ENCODE measurements at regions not wholly inside any gene's neighbourhood (a gene's known extent, or its start where the extent isn't known, plus 50 kb on each side); places are given as distances from the start of the nearest gene placed in this dataset.

DNA sequence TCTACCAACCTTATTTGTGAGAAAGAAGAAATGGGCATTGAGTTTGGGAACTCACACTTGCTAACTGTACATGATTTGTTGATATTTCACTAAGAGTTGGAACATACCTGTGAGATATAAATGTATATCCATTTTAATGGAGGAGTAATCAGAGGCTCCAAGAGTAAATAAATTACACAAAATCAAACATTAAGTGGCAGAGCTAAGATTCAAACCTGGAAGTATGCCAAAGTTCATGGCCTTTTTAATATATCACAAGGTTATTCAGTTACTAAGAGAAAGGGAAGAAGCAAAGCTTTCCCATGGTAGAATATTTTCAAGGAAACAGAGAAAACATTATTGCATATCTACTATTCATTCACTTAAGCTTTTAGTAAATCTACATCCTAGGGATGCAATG, 1641.1 kb downstream of the FAM181B start:
- DNase-seq: no peak

DNA sequence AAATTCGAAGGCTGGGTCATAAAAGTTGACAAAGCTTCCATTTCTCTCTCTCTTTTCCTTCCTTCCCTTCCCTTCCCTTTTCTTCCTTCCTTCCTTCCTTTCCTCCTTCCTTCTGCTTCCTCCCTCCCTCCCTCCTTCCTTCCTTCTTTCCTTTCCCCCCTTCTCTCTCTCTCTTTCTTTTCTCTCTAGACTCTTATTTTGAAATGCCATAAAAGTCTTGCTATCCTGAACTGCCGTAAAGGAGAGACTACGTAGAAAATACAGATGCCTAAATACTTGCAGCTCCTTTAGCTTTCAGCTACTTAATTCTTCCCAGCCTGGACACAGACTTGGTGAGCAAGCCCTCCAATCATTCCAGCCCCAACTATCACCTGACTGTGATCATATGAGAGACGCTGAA, 1644.4 kb downstream of the FAM181B start:
- no peak for DNase-seq

DNA sequence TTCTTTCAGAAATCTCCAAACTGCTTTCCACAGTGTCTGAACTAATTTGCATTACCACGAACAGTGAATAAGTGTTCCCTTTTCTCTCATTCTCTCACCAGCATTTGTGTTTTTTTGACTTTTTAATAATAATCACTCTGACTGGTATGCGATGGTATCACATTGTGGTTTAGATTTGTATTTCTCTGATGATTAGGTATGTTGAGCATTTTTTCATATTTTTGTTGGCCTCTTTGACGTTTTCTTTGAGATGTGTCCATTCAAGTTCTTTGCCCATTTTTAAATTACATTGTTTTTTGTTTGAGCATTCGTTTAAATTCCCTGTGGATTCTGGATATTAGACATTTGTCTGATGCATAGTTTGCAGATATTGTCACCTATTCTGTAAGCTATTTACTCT, 1639.6 kb upstream of the TENM4 start:
- no peak for DNase-seq

GRCh38 chr11:81072273-81072672, 1631.4 kb upstream of the TENM4 start:
- DNase-seq: no peak

GRCh38 chr11:81071606-81072005, 1630.8 kb upstream of the TENM4 start:
- no peak for DNase-seq

DNA sequence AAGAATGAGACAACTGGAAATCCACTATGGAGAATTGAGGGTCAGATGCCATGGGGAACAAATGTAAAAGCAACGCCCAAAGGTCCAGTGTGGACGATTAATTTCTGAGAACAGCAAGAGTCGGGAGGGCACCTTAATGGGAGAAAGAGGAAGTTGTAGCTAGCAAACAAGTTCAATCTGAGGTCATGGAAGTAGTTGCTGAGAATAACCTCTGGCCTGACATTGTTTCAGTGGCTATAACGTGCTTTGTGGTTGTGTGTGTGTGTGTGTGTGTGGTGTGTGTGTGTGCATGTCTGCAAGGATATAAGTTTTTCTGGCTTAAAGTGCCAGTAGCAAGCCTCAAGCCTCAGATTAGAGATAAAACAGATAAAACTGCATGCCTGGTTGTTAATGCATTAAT, 1630.1 kb upstream of the TENM4 start:
- DNase-seq: no peak

GRCh38 chr11:81059356-81059755, 1618.5 kb upstream of the TENM4 start:
- DNase-seq: no peak

DNA sequence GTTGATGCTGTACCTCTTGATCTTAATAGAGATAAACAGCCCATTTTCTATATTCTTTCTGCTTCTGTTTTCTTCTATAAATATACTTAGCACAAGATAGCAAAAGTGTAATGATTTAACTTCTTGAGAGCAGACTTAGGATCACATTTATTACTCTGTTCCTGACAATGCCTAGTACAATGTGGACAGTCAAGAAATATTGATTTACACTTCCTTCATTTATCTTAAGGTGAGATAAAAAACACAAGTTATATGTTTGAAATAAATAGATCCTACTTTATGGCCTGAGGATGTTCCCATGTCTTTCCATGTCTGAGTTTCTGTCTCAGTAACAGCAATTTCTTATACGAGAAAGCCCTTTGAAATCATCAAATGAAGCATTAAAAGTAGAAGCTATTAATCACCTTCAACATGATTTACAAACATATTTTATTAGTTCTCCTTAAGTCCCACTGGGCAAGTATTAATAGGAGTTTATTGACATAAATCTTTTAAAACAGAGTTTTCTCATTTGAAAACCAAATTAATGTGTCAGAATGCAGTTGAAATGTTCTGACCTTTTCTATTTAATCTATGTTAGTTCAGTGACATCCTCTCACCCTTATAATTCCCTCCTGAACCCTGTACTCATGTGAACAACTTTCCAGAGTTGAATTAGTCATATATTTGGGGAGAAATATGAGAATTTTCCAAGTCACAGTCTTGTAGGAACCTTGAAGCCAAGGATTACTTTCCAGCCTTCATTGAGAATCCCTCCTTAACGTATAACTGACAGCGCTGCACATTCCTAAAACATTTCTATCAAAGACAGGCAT, 1611.7 kb upstream of the TENM4 start:
- no peak for DNase-seq

GRCh38 chr11:81039916-81040524, 1599.2 kb upstream of the TENM4 start:
- DNase-seq: no peak

GRCh38 chr11:81036168-81036870, 1595.5 kb upstream of the TENM4 start:
- DNase-seq: peak; percentile 0

DNA sequence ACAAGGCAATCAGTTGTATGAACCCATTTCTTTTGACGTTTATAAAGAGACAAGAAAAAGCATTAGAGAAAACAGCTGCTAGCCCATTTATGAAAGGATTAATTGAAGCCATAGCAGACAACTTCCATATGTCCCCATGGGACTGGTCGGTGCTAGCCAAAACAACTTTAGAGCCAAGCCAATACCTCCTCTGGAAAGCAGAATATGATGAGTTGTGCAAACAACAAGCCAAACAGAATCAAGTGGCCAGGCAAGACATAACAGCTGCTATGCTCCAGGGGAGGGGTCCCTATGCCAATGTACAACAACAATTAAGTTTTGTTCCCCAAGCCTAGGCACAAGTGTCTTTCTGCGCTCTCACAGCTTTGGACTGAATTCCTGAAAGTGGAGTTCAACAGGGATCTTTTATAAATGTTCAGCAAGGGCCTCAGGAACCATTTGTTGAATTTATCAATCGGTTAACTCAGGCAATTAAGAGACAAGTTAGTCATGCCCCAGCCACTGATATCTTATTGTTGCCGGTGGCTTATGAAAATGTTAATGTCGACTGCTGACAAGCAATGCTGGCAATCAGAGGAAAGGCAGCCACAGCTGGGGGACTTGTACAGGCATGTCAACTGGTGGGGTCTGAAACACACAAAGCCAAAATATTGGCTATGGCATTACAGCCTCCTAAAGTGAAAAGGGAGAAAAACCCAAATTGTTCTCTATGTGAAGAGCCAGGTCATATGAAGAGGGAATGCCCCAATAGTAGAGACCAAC, 1593.1 kb upstream of the TENM4 start:
- no peak for DNase-seq

DNA sequence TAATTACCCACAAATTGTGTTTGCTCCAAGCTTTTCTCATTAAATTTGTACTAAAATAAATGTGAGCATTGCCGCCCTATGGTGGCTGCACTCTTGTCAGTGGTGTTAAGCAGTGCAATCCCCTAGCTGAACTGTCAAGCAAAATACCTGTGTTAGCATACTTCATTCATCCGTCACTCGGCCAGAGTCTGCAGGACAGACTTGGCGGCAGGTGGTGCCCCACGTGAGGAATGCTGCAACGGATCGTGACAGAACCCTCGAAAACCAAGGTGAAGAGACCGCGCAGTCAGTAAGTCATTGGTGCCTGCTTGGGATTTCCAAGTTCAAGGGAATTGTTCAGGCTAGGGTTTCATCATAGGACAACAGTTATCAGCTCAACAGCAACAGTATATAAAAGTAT, 1592.1 kb upstream of the TENM4 start:
- DNase-seq: no peak

DNA sequence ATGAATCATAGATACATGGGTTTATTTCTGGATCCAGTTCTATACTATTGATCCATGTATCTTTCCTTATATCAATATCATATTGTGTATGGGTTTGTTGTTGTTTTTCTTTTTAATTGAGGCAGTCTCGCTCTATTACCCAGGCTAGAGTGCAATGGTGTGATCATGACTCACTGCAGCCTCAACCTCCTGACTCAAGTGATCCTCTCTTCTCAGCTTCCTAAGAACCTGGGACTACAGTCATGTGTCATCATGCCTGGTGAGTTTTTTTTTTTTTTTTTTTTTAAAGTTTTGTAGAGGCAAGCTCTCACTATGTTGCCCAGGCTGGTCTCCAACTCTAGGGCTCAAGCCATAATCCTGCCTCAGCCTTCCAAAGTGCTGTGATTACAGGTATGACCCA, 1589.4 kb upstream of the TENM4 start:
- no peak for DNase-seq

DNA sequence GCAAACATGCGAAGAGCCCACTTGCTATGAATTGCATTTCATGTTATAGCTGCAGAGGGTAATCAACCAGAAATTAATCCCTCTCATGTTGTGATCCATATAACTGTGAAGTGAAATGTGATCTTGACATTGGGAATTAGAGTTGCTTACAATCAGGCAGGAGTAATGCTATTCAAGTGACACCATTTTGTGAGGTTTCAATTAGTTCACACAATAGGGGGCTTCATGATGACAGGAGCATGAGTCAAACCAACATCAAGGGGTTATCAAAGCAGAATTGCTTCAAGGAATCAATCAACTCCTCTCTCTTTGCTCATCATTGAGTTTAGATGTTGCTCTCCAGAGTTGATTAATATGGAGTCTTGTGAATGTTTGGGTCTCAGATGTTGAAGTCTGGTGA, 1585.2 kb upstream of the TENM4 start:
- no peak for DNase-seq

DNA sequence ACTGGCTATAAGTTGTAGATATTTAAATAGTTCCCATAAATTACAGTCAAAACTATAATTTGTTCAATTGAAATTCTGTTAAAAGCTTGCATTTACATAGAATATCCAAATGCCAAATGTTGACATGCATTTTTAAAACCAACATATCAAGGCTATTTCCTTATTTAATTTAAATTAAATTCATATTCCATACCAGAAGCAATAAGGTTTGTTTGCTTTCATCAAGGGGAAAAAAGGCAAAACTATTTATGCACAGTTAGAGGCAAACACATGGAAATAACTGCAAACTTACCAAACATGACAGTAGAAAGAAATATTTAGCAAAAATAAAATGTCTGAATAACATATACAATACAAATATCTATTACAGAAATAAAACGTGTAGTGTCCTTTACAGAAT, 1581.2 kb upstream of the TENM4 start:
- no peak for DNase-seq

DNA sequence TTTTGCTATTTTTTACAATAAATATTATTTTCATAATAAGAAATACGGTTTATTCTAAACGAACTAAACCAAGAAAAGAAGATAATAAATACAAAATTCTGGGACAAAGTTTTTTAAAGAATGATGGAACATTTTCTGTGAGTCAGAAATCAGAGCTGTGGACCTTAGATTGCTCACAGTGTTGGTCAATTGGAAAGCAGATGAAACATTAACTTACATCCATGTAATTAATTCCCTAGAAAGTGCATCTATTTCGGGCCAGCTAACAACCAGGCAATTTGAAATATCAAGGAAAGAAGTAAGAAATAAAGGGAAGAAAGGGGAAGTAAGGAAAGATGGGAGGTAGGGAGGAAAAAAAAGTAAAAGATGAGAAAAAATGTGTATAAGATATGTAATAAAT, 1569.8 kb upstream of the TENM4 start:
- DNase-seq: no peak

DNA sequence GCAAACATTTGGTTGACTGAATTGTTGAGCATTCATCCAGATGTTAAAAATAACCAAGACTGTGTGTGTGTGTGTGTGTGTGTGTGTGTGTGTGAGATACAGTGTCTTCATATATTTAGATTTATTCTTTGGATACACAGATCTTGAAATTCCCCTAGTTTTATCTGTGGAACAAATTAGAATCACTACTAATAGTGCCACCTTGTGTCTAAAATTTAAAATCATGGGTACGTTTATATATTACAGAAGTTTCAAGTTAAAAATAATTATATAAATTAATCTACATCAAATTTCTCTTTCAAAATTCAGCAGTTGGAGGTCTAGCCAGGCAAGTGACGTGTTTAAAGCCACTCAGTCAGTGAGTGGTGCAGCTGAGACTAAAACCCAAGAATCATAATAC, 1566.2 kb upstream of the TENM4 start:
- peak; percentile 42 for DNase-seq

- DNase-seq: peak; percentile 94
Measured at GRCh38 chr11:81005595-81005994, 1564.8 kb upstream of the TENM4 start.

GRCh38 chr11:81004576-81004975, 1563.7 kb upstream of the TENM4 start:
- no peak for DNase-seq

GRCh38 chr11:81002374-81002773, 1561.5 kb upstream of the TENM4 start:
- DNase-seq: no peak

DNA sequence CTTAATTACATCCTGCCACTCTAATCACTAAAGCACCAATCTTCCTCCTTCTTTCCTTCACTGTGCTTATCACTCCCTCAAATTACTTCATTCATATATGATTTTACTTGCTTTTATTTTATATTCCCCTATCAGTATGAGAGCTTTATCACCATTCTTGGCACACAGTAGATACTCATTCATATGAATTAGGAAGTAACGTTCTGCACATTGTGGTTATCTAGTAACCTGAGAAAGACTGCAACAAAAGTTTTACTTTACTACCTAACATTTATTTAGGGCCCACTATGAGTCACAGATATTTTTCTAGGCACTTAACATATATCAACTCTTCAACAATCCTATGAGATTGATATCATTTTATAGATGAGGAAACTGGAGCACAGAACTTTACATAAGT, 1559.9 kb upstream of the TENM4 start:
- DNase-seq: no peak

- DNase-seq: no peak
Measured at GRCh38 chr11:81000334-81000733, 1559.5 kb upstream of the TENM4 start.

DNA sequence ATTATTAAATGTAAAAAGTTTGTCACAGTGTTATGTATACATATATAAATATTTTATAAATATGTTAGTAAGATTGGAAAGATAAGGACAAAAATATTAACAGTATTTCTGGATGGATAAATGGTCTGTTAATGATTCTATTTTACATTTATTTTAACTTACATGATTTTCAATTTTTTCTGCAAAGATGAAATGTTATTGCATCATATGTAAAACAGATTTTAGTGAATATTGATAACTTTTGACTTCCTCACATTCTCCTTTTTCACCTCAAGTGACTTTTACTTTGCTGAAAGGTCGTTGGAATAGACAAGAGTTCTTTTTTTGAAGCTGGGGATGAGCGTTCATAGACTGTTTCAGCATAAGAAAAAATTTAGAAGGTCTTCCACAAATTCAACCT, 1554.7 kb upstream of the TENM4 start:
- no peak for DNase-seq

All from fibroblast of skin of right biceps (primary cell).